GM18517 (cell line): ENCODE measurements at regions not wholly inside any gene's neighbourhood (a gene's known extent, or its start where the extent isn't known, plus 50 kb on each side); places are given as distances from the start of the nearest gene placed in this dataset.

Source experiments
- ATAC-seq: cut with Tn5 transposase; IDR thresholded peaks from one replicate; pipeline ENCODE4 v1.9.1; 2021; ENCODE audit warnings: mild to moderate bottlenecking, moderate library complexity; ENCODE audit not compliant: unreplicated experiment

DNA sequence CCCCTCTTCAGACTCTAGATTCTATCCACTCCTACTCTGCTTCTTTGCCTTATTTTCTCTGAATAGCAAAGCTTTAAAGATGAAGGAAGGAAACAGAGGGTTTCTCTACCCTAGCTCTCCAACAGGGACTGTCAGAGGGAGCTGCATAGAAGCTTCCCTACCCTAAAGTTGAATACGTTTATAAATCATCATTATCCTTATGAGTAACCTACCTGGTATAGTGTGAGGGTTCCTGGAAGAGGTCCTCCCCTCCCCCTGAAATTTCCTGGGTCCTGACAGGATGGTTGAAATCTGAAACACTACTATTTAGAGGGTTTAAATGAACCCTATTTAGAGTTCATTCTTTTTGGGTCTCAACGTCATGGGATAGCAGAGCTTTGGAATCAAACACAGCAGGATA lies 187.0 kb upstream of the RBPJ start:
- no peak for ATAC-seq

DNA sequence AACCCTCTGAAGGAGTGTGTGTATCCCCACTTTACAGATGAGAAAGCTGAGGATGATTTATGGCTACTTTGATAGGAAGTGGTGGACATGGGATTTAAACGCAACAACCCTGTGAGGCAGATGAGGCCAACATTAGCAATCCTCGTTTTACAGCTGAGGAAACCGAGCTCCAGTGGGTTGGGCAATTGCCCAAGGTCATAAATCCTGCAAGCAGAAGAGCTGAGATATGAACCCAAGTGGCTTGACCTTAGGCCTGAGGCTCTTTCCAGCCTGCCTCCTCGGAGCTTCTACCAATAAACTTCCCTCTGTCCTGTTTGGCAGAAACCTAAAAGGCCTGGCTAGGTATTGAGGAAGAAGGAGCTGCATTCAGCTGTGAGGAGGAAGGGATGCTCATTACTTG lies 185.5 kb upstream of the RBPJ start:
- ATAC-seq = no peak

DNA sequence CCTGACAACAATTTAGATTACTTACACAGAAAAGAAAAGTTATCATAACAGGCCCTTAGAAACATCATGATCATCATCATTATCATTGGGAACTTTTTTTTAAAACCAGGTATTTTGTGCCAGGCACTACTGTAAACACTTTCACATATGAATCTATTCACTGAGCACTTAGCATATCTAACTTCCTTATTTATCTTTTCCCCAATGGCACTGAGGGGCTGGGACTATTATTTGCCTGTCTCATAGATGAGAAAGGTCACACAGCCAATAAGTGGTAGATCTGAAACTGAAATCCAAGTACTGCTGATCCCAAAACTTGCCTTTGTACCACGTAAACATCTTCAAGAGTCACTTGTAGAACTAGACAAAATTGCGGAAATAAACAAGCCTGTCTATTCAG lies 184.2 kb upstream of the RBPJ start:
- ATAC-seq = no peak

DNA sequence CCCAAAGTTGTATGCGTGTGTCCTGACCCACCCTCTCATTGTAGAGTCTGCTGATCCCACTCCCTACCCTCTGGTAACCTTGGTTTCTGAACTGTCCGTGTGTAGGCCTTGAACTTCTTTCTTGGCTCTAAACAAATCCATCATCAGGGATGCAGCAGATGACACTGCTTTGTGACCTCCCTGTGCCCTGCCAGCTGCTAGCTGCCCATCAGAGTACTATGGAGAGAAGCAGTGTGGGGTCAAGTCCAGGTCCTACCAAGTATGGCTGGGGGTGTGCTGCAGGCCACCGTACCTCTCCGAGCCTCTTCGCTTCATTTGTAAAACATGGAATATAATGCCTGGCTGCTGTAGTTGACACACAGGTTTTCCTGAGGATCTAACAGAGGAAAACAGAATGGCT lies 183.5 kb upstream of the RBPJ start:
- no peak for ATAC-seq

DNA sequence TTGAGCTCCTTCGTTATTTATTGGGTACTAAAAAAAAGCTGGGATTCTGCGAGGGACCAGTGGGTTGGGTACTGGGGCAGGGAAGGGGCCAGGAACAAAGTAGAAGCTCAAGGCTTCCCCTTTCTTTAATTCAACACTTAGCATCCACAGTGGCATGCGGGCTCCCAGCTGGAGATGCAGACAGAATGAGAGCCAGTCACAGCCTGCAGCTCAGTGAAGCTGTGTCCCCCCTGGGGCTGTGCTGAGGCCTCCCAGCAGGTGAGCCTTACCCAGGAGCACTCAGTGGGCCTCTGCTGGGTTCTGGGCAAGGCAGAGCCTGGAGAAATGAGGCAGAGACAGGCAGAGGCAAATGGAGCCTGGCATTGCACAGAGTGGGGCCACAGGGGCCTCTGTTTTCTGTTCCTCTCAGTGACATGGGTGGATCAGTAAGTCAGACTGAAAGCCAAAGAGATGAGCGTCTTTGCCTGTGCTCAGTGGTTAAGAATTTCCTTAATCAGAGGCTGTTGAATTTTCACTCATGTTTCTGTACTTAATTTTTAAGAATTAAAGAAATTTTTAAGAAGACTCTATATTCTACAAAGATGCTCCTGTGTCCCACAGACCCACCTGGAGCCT lies 181.4 kb upstream of the RBPJ start:
- ATAC-seq = no peak

DNA sequence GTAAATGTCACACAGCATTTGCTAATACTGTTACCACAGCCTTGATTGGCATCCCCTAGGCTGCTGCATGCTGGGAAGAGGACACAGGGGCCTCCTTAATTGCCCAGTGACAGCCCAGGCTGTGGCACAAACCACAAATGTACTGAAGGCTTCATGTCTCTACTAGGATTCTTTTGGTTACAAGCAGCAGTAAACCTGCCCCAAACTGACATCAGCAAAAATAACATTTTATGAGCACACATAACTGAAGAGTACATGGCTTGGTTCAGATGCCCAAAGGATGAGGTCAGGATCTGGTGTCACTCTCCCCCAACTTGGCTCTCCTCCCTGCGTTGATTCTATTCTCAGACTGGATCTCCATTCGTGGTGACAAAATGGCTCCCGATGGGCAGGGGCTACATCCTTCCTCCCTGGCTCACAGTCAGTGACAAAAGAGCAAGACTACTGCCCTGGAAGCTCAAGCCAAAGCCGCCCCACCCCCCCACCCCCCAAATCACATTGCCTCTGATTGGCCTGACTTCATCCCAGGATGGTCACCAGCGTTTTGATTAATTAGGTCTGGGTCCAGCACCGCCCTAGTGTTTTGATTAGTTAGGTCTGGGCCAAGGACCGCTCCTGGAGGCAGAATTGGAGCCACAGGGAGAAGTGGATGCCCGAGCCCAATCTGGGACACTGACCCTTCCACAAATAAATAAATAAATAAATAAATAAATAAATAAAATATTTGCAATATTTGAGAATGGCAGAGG lies 180.5 kb upstream of the RBPJ start:
- no peak for ATAC-seq

DNA sequence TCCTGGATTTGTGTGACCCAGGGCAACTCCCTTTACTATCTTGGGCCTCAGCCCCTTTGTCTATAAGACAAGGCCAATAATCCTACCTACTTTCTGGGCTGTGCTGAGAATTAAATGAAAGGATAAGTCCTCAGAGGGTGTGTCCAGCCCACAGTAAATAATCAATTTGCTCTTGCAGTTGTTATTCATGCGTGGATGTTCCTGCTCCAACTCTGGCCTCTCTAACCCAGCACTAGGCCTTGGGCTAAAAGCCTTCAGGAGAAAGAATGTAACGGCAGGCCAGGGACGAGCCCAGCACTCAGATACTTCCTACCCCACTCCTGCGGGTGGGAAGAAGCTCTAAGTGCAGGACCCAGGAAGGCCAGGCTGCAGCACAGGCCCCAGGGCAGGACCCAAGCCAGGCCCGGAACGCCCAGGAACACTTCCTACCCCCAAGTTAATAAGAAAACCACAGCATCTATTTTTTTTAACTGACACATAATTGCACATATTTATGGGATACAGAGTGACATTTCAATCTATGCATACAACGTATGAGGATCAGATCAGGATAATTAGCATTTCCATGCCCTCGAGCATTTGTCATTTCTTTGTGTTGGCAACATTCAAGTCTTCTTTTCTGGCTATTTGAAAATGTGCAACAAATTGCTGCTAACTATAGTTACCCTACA lies 179.6 kb upstream of the RBPJ start:
- no peak for ATAC-seq

DNA sequence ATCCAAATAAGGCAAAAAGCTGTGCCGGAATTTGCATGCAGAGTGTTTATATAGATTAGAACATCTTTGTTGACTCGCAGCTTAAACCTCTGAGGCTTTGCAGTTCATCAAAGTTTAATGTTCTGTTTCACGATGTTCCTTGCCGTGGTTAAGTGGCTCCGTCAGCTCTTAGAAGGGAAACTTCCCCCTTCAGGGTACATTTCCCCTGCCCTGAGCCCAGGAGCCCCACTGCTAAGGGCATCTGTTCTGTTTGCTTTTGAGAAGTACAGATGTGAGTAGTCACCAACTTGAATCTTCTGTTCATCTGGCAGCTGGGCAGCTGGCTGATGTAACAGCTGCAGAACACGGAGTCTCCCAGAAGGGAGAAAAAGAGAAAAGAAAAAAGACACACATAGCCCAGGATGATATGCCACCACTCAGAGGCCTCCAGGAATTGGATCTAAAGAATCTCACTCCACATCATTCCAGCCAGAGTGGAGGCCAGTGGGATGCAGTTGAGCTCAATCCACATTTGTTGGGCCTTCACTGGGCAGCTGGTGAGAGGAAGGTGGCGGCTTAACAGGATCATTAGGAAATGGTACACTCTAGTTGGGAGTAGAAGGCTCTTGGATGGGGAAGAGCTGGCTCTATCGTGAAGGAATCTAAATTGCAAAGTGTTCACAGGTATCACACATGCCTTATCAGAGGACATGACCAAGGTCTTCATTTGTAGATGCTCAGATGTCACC lies 178.7 kb upstream of the RBPJ start:
- ATAC-seq = no peak

DNA sequence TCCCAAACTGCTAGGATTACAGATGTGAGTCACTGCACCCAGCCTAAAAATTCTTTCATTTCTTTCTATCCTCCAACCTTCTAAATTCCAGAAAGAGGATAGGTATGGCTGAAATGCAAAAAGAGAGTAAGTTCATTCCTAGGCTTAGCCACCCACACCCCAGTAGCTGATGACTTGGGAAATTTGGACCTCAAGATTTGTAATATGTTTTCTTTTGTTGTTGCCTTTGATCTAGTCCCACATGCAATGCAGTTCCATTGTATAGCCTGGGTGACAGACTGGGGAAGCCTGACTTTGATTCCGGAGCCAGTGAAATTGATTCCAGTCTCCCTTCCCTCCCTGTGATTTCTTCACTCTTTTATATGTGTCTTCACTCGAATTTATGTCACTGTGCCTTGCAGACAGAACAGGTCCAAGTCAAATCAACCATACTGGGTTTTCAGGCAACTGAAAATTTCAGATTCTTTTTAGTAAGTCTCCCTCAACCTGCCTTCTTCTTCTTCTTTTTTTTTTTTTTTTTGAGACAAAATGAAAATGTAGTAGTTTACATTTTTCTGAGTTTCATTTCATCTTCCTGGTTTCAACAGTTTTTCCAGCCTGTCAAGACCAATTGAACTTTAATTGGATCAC lies 176.2 kb upstream of the RBPJ start:
- ATAC-seq = no peak

DNA sequence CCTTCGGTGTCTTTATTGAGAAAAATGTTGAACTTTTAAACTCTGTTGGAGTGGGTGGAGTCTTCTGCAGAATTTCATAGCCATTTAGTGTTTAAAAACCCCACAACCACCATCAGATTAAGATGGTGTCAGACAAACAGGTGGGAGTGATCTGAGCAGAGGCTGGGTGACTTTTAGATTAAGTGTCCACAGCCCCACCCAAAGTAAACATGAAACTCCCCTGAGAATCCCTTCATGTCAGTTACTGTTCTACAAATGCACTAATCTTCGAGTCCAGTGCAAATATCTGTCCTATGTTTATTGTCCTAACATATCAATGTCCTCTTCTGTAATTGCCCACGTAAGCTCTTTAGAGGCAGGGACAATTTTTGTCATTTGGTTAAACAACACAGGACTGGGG lies 175.6 kb upstream of the RBPJ start:
- no peak for ATAC-seq

DNA sequence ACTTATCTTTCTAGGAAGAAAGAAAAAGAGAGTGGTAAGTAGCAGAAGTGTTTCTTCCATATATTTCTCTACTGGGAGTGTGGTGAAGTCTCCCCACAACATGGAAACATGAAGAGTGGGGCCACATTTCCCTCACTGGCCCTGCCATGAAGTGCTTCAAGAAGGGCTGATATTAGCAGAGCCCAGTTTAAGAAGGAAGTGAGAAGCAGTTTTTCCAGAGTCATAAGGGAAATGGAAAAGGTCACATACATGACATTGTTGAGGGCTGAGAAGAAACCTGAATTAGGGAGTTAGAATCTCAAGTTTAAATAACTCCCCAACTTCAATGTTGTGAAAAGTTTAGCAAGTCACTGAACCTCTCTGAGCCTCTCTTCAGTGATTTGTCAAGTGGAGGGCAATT lies 171.9 kb upstream of the RBPJ start:
- no peak for ATAC-seq

DNA sequence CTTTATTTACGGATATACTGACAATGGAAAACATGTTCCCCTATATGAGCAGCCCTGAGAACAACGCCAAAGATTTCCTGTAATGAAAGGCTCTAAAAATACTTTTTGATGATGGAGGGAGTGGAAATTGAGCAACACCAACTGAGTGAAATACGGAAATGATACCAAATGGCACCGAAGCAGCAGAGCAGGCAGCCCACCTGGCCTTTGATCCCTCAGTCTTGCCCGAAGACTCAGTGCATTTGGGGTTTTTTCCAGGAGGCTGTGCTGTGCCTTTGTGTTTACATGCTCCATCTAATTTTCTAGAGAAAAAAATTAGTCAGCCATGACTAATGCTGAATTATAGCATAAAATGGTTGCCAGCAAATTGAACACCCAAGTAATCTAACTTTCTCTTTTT lies 169.9 kb upstream of the RBPJ start:
- ATAC-seq = no peak

DNA sequence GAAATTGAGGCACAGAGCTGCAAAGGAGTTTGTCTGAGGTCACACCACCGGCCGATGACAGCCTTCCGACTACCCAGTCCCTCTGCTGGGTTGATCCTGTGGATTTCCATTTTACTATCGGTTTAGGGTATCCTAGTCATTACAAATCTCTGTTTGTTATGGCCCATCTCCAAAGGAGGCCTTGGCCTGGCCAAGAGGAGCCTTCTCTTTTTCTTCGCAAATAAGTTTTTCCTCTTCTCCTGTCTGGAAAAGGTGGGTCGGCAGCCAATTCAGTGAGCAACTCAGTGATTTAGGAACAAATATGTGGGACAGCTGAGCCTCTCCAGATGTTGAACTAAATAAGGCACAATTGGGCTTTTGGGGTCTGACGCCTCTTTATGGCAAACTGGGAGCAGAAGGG lies 169.2 kb upstream of the RBPJ start:
- ATAC-seq = no peak

DNA sequence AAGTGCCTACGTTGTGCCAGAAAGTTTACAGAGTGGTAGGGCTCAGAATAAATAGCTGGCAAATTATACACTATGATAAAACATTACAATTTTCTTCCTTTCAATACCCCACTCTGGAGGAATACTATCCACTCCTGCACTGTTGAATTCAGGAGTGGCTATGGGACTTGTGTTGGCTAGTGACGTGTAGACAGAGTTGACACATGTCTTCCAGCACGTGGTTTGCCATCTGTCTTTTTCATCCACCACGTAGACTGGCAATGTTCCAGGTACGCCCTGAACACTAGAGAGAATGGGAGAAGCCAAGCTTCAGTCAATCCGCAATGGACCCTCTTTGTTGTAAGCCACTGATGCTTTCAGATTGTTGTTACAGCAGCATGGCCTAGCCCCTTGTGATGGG lies 168.8 kb upstream of the RBPJ start:
- ATAC-seq = no peak

DNA sequence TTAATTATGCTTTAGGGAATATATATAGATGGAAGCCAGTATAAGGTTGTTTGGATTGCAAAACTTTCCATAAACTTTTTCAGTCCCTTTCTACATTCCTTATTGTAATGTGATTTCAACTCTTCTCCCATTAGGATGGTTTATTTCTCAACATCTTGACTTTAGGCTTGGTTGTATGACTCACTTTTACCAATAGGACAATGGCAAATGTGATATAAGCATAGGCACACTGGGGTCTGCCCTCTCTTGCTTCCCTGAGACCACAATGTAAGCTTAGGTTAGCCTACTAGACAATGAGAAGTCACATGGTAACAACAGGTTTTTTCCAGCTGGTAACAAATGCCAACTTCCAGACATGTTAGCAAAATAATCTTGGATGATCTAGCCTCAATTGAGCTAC lies 163.3 kb upstream of the RBPJ start:
- ATAC-seq = no peak

DNA sequence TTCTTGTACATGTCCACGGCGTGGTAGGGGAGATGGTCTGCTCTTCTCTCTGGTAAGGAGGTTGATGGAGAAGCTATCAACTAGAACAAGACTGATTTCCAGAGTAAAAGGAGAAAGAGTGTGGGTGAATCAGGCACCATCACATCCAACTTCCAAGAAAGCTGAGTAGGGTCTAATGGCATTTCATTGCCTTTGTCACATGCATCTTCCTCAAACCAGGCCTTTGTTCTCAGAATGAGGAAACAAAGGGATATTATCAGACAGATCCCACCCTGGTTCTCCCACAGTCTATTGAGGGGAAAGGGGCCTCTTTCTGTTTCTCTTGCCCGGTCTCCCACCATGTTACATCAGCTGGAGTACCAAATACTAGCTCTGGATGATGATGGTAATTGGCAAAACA lies 160.2 kb upstream of the RBPJ start:
- no peak for ATAC-seq

DNA sequence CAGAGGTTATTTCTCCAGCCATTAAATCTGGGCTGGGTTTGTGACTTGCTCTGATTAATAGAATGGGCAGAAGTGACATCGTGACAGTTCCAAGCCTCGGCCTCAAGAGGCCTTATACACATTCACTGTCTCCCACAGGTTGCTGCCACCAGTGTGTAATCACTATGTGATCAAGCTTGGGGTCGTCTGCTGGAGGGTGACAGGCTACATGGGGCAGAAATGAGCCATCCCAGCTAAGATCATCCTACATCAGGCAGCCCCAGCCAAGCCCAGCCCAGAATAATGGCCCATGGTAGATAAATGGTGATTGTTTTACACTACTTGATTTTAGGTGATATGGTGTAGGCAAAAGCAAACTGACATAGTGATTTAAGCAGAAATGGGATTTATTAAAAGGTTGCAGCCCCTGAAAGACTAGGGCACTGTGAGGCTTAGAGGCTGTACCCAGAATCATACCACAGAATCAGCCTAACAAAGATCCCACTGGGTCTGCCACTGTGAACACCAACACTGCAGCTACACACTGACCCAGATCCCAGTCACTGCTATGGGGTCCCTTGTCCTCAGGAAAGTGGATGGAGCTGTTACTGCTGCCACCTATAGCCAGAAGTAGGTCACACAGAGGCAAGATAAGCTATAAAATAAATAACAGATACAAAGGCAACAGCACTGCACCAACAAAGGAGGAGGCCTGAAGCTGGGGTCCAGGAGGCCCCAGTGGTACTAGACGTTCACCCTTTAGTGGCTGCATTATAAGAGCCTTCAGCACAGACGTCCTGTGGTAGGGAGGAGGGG lies 159.6 kb upstream of the RBPJ start:
- ATAC-seq = no peak

DNA sequence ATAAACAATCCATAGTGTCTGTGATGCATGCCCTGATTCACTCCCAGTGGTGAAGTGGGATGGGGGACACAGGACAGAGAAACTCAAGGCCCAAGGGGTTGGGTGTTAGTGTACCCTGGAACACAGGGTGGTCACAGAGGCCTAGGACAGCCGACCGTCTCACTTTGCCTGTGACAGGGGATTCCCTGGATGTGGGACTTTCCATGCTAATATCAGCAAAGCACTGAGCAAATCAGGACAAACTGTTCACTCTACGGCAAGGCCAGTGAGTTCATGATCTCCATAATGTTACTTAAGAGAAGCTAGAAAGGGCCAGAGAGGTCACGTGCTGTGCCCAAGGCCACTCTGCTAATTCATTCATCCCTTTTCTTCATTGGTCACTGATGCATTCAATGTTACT lies 158.7 kb upstream of the RBPJ start:
- no peak for ATAC-seq

DNA sequence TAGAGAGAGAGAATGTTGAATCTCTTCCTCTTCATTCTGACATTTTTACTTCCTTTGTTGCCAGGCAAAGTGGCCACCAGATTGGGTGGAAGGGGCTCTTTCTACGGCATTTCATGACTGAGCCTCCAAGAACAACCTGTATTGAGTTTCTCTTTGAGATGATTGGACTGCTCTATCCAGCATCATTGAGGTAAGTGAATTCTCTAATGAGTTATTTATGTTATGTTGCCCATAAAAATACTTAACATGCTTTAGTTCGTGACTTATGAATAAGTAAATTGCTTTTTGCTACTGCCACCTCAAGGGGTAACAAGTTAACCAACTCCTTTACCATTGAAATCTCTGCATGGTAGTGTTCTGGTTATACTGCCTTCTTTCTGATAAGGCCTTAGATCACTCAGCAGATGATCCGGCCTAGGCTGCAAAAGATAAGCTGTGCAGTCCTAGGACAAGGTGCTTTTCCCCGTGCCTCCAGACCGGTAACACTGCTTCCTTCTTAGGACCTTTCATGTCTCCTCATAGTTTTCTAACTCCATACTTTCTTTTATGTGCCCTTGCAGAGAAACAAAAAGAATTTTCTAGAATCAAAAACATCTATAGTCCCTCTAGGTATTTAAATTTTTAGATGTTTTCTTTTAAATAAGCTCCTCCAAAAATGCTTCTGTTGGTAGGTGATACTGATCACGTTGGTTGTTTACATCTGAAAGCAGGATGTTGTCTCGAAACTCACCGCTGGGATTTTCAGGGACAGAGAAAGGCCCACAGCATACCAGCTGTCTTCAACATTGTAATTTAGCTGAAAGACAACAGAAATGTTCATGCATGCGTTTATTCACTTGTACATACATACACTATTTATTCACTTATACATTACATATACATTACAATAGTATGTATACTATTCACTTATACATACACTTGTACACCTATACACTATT lies 157.1 kb upstream of the RBPJ start:
- no peak for ATAC-seq
